H1 (cell line): ENCODE measurements at regions not wholly inside any gene's neighbourhood (a gene's known extent, or its start where the extent isn't known, plus 50 kb on each side); places are given as distances from the start of the nearest gene placed in this dataset.
A peak's percentile ranks its signal among the peaks of the same experiment; 100 is the strongest.

ENCODE experiments used
- CTCF ChIA-PET: fragments of 300-600 bp; sonication (Branson Sonifier 250); formaldehyde crosslinking; loops from one replicate; lab custom pipeline; 2021; ENCODE audit not compliant: partially characterized antibody; lab: Charles Lee
- POLR2A ChIA-PET: fragments of 300-600 bp; sonication (Branson Sonifier 250); formaldehyde crosslinking; loops from one replicate; lab custom pipeline; 2021; ENCODE audit warnings: inconsistent platforms; ENCODE audit not compliant: partially characterized antibody; lab: Charles Lee
- DNase-seq, 2 experiments: peaks; one replicate each; pipeline versions ENCODE4 v3.0.0 to v3.0.0-alpha.2; 2010 to 2022; ENCODE audit warnings: low spot score in 2 of 2, low read depth in 1 of 2, mixed read lengths in 1 of 2
- FAIRE-seq: peaks from 2 replicates; lab custom pipeline; 2011; peaks lifted over from hg19 to GRCh38; lab: Jason Lieb, UNC
- H2AFZ ChIP-seq: 2 replicates; pipeline ENCODE4 v1.8.1; 2012; ENCODE audit warnings: low read length, inconsistent platforms
- H2AK5ac ChIP-seq: 2 replicates; pipeline ENCODE4 v1.6.1; 2013; ENCODE audit warnings: low read depth, low read length
- H2BK120ac ChIP-seq: replicated peaks from 2 replicates; pipeline ENCODE3; 2013; ENCODE audit warnings: low read depth, low read length, inconsistent platforms
- H2BK12ac ChIP-seq: 2 replicates; pipeline ENCODE4 v1.6.1; 2013; ENCODE audit warnings: low read depth, low read length
- H2BK15ac ChIP-seq: 2 replicates; pipeline ENCODE4 v1.6.1; 2013; ENCODE audit warnings: low read length
- H2BK20ac ChIP-seq: 2 replicates; pipeline ENCODE4 v1.6.1; 2013; ENCODE audit warnings: low read length
- H2BK5ac ChIP-seq: 2 replicates; pipeline ENCODE4 v1.6.1; 2013; ENCODE audit warnings: low read depth, low read length
- H3K14ac ChIP-seq: 2 replicates; pipeline ENCODE4 v1.6.1; 2013; ENCODE audit warnings: inconsistent platforms; ENCODE audit not compliant: insufficient read length
- H3K18ac ChIP-seq: 2 replicates; pipeline ENCODE4 v1.6.1; 2013; ENCODE audit warnings: low read length; ENCODE audit errors: extremely low read depth
- H3K23ac ChIP-seq: 2 replicates; pipeline ENCODE4 v1.6.1; 2013; ENCODE audit warnings: inconsistent platforms; ENCODE audit not compliant: insufficient read length
- H3K23me2 ChIP-seq: 2 replicates; pipeline ENCODE4 v1.6.1; 2013; ENCODE audit warnings: low read depth, low read length
- H3K27ac ChIP-seq: 2 replicates; pipeline ENCODE4 v1.6.1; 2011; ENCODE audit warnings: low read depth, low read length, inconsistent platforms
- H3K27me3 ChIP-seq, 4 experiments: replicated peaks in 1 of 4; 1 replicate in 1 of 4; 2 replicates in 3 of 4; pipeline versions ENCODE4 v1.6.1 to v1.8.1; 2011 to 2013; ENCODE audit warnings: low read length in 3 of 4, mild to moderate bottlenecking in 3 of 4, inconsistent platforms in 2 of 4, mixed read lengths in 2 of 4, moderate library complexity in 1 of 4; ENCODE audit not compliant: control insufficient read depth in 3 of 4, insufficient read depth in 3 of 4; ENCODE audit errors: extremely low read depth in 1 of 4
- H3K36me3 ChIP-seq, 4 experiments: 2 replicates each; pipeline versions ENCODE4 v1.6.1 to v1.8.1; 2011 to 2013; ENCODE audit warnings: mild to moderate bottlenecking in 4 of 4, low read length in 3 of 4, moderate library complexity in 2 of 4, control low read depth in 1 of 4, inconsistent platforms in 1 of 4; ENCODE audit not compliant: insufficient read depth in 4 of 4, control insufficient read depth in 2 of 4
- H3K4ac ChIP-seq: replicated peaks from 2 replicates; pipeline ENCODE3; 2013; ENCODE audit warnings: low read length, low read depth, mixed read lengths, inconsistent platforms; ENCODE audit not compliant: insufficient read length
- H3K4me1 ChIP-seq, 4 experiments: replicated peaks in 1 of 4; 1 replicate in 1 of 4; 2 replicates in 3 of 4; pipeline versions ENCODE4 v1.6.1 to v1.8.1; 2011 to 2013; ENCODE audit warnings: low read length in 3 of 4, inconsistent platforms in 2 of 4, mixed read lengths in 1 of 4; ENCODE audit not compliant: insufficient read depth in 4 of 4, control insufficient read depth in 3 of 4
- H3K4me2 ChIP-seq, 2 experiments: 2 replicates each; pipeline versions ENCODE4 v1.6.1 to v1.8.1; 2011 to 2013; ENCODE audit warnings: low read depth in 2 of 2, low read length in 2 of 2, control low read depth in 1 of 2, inconsistent platforms in 1 of 2, mild to moderate bottlenecking in 1 of 2; ENCODE audit not compliant: insufficient read depth in 1 of 2
- H3K4me3 ChIP-seq, 4 experiments: fragments of 200-600, 300-600 bp in 1 of 4; sonication (generic), shearing (Covaris generic), sonication (Bioruptor Twin) in 1 of 4; 2 replicates each; pipeline versions ENCODE4 v1.5.1 to v1.8.1; 2011 to 2016; ENCODE audit warnings: low read length in 4 of 4, low read depth in 3 of 4, control low read depth in 2 of 4, inconsistent platforms in 2 of 4, mild to moderate bottlenecking in 2 of 4, mixed read lengths in 1 of 4, moderate library complexity in 1 of 4; ENCODE audit not compliant: insufficient read depth in 2 of 4; ENCODE audit errors: extremely low read depth in 1 of 4
- H3K56ac ChIP-seq: replicated peaks from 2 replicates; pipeline ENCODE3; 2013; ENCODE audit warnings: low read depth, mild to moderate bottlenecking, mixed read lengths, low read length, inconsistent platforms; ENCODE audit not compliant: insufficient read length
- H3K79me1 ChIP-seq: 2 replicates; pipeline ENCODE4 v1.6.1; 2013; ENCODE audit warnings: low read depth, low read length, control low read depth
- H3K79me2 ChIP-seq, 2 experiments: 2 replicates each; pipeline versions ENCODE4 v1.6.1 to v1.8.1; 2012 to 2013; ENCODE audit warnings: low read length in 2 of 2, mild to moderate bottlenecking in 2 of 2, inconsistent platforms in 1 of 2; ENCODE audit not compliant: insufficient read depth in 2 of 2, control insufficient read depth in 1 of 2
- H3K9ac ChIP-seq, 4 experiments: replicated peaks in 1 of 4; 1 replicate in 1 of 4; 2 replicates in 3 of 4; pipeline versions ENCODE4 v1.6.1 to v1.8.1; 2011 to 2013; ENCODE audit warnings: low read depth in 3 of 4, low read length in 3 of 4, control low read depth in 2 of 4, mild to moderate bottlenecking in 2 of 4, moderate library complexity in 2 of 4, inconsistent platforms in 1 of 4; ENCODE audit errors: extremely low read depth in 1 of 4
- H3K9me3 ChIP-seq, 2 experiments: 2 replicates each; pipeline versions ENCODE4 v1.6.1 to v1.8.1; 2012 to 2013; ENCODE audit warnings: mild to moderate bottlenecking in 2 of 2, moderate library complexity in 2 of 2, control low read depth in 1 of 2, inconsistent platforms in 1 of 2, low read depth in 1 of 2, low read length in 1 of 2, mixed read lengths in 1 of 2; ENCODE audit not compliant: insufficient read depth in 2 of 2
- H4K20me1 ChIP-seq, 2 experiments: replicated peaks in 1 of 2; 2 replicates each; pipeline versions ENCODE3 to v1.8.1; 2011 to 2013; ENCODE audit warnings: inconsistent platforms in 2 of 2, low read length in 2 of 2, mild to moderate bottlenecking in 1 of 2; ENCODE audit not compliant: insufficient read depth in 2 of 2, control insufficient read depth in 1 of 2
- H4K5ac ChIP-seq: 2 replicates; pipeline ENCODE4 v1.6.1; 2013; ENCODE audit warnings: low read length, low read depth, mixed read lengths, inconsistent platforms; ENCODE audit not compliant: insufficient read length
- H4K8ac ChIP-seq: 2 replicates; pipeline ENCODE4 v1.8.0; 2013; ENCODE audit warnings: mild to moderate bottlenecking, moderate library complexity, low read length, inconsistent platforms; ENCODE audit not compliant: insufficient read depth; ENCODE audit errors: extremely low read depth
- H4K91ac ChIP-seq: replicated peaks from 2 replicates; pipeline ENCODE3; 2013; ENCODE audit warnings: low read length, mixed read lengths, inconsistent platforms; ENCODE audit not compliant: insufficient read length
- BCL11A ChIP-seq, 2 experiments: IDR thresholded peaks; one replicate each; pipeline ENCODE4 v1.6.1; 2011; ENCODE audit warnings: low read depth in 2 of 2, low read length in 2 of 2, mild to moderate bottlenecking in 2 of 2
- CTBP2 ChIP-seq: IDR thresholded peaks from 2 replicates; pipeline ENCODE4 v1.7.0; 2011; ENCODE audit warnings: borderline replicate concordance, mild to moderate bottlenecking, moderate library complexity, mixed read lengths, low read length; ENCODE audit not compliant: insufficient read depth, insufficient read length
- CTCF ChIP-seq, 3 experiments: IDR thresholded peaks; 1 replicate in 2 of 3; 2 replicates in 1 of 3; pipeline versions ENCODE4 v1.5.1 to v1.6.1; 2011; ENCODE audit warnings: low read length in 3 of 3, mild to moderate bottlenecking in 3 of 3, inconsistent platforms in 2 of 3, low read depth in 1 of 3, moderate library complexity in 1 of 3; ENCODE audit not compliant: insufficient read depth in 1 of 3; ENCODE audit errors: control extremely low read depth in 1 of 3
- RAD21 ChIP-seq, 2 experiments: IDR thresholded peaks in 1 of 2; conservative IDR thresholded peaks in 1 of 2; 2 replicates each; pipeline ENCODE4 v1.6.1; 2011; ENCODE audit warnings: low read depth in 2 of 2, low read length in 2 of 2, improper control_type of control experiment in 1 of 2, inconsistent platforms in 1 of 2, mild to moderate bottlenecking in 1 of 2, moderate library complexity in 1 of 2
- WGBS, 2 experiments: shearing (Covaris generic) in 1 of 2; methylation state at CpG; one replicate each; pipeline versions ENCODE4 v1.1.6 to v1.1.7; 2013 to 2015; ENCODE audit warnings: low lambda C conversion rate in 2 of 2, mixed read lengths in 2 of 2, inconsistent platforms in 1 of 2, low coverage in 1 of 2, missing lambda C conversion rate in 1 of 2; ENCODE audit not compliant: insufficient replicate concordance in 2 of 2, insufficient coverage in 1 of 2, insufficient read length in 1 of 2; ENCODE audit errors: extremely low coverage in 1 of 2, missing lambda C conversion rate in 1 of 2; 5-methylcytosine and 5-hydroxymethylcytosine counted together

- Histone ChIP-seq H2BK120ac (no peak overlapping the region), H3K4me1 (no peaks in the 10 kb centered on the region), H3K9me3 (no peaks in the 10 kb centered on the region), H4K8ac (no peak overlapping the region), H4K91ac (no peak overlapping the region), H3K27ac (no peak overlapping the region), H3K23ac (no peak overlapping the region), H2AFZ (no peak overlapping the region), H3K4me3 (no peak overlapping the region), H3K79me2 (no peaks in the 10 kb centered on the region), H3K4me2 (no peak overlapping the region), H3K79me1 (no peaks in the 10 kb centered on the region), H2AK5ac (no peak overlapping the region), H3K9ac (no peak overlapping the region), H3K4ac (no peak overlapping the region), H3K23me2 (no peaks in the 10 kb centered on the region), H2BK20ac (no peak overlapping the region), H3K18ac (no peak overlapping the region), H4K20me1 (no peaks in the 10 kb centered on the region), H2BK15ac (no peak overlapping the region), H3K27me3 (no peaks in the 10 kb centered on the region), H4K5ac (no peak overlapping the region), H3K14ac (no peak overlapping the region), H2BK12ac (no peak overlapping the region), H3K56ac (no peak overlapping the region), H2BK5ac (no peak overlapping the region), H3K36me3 (no peaks in the 10 kb centered on the region)
- ChIA-PET POLR2A (no interaction called here), CTCF (interaction anchor here (0.5 to 1.3 kb wide), 3 partner anchors 8 to 258 kb away, joined by 3 to 4 read pairs (median 3); no protein-coding TSS in a partner anchor)
- DNase-seq, result no peak
- WGBS, 2 experiments, result 78% methylated on average over 7 of the region's 7 CpGs; no CpG with 5 or more reads in 1 of the 2 experiments
- TF ChIP-seq CTBP2 (no peak), CTCF (IDR thresholded peaks at IDR 0.05; ENCODE audit: control extremely low read depth in 1 of 3, insufficient read depth in 1 of 3, low read depth in 1 of 3, low read length in 3 of 3) (peak in 1 of 3 experiments; percentile 19; a peak in 1 of 4 replicates), RAD21 (IDR thresholded peaks at IDR 0.05 in 1 of 2, conservative IDR thresholded peaks at IDR 0.05 in 1 of 2; ENCODE audit: low read depth in 2 of 2, low read length in 2 of 2) (peak; percentile 30 to 35; a peak in 2 of 4 replicates), BCL11A (IDR thresholded peaks at IDR 0.05; ENCODE audit: low read depth in 2 of 2, low read length in 2 of 2) (no peak)
- FAIRE-seq, result no peak
Observed at GRCh38 chr3:146928421-146929059, 323.4 kb upstream of the PLSCR5 start.
